ENCODE measurements at regions not wholly inside any gene's neighbourhood (a gene's known extent, or its start where the extent isn't known, plus 50 kb on each side); places are given as distances from the start of the nearest gene placed in this dataset.
A peak's percentile ranks its signal among the peaks of the same experiment; 100 is the strongest.

GRCh38 chr1:228837817-228838716, 102.8 kb downstream of the RHOU start (continued):
- TF ChIP-seq AHDC1 (CRISPR knock-in tag; IDR thresholded peaks at IDR 0.05; ENCODE audit: borderline replicate concordance): peak; percentile 61; the same call in 1 of the 2 replicates
- no peak for TF ChIP-seq ZNF775 (CRISPR knock-in tag; IDR thresholded peaks at IDR 0.05; ENCODE audit: borderline replicate concordance)
- TF ChIP-seq SAP130 (CRISPR knock-in tag; IDR thresholded peaks at IDR 0.05; ENCODE audit: low read depth): peak; percentile 76
- peak; percentile 97 for TF ChIP-seq ATF3 (CRISPR knock-in tag; IDR thresholded peaks at IDR 0.05)
- TF ChIP-seq MLX (CRISPR knock-in tag; IDR thresholded peaks at IDR 0.05): 0 out of 2 replicates have a peak, but pooled peaks have one; percentile 28
- TF ChIP-seq FOXJ3 (CRISPR knock-in tag; IDR thresholded peaks at IDR 0.05; ENCODE audit: borderline replicate concordance): peak; percentile 75; the same call in 1 of the 2 replicates
- no peak for TF ChIP-seq TFDP2 (CRISPR knock-in tag; IDR thresholded peaks at IDR 0.05)
- TF ChIP-seq IRF2 (CRISPR knock-in tag; IDR thresholded peaks at IDR 0.05): peak; percentile 23; the same call in 1 of the 2 replicates
- TF ChIP-seq ZEB1 (IDR thresholded peaks at IDR 0.05; ENCODE audit: insufficient replicate concordance, low read depth): peak; percentile 83
- TF ChIP-seq MEF2D (CRISPR knock-in tag; IDR thresholded peaks at IDR 0.05): peak; percentile 19; the same call in 1 of the 2 replicates
- TF ChIP-seq ARHGAP35 (CRISPR knock-in tag; IDR thresholded peaks at IDR 0.05; ENCODE audit: borderline replicate concordance): no peak
- TF ChIP-seq NFATC3 (CRISPR knock-in tag; IDR thresholded peaks at IDR 0.05): no peak
- TF ChIP-seq HOMEZ (CRISPR knock-in tag; IDR thresholded peaks at IDR 0.05; ENCODE audit: low read depth): peak; percentile 56; the same call in 1 of the 2 replicates
- TF ChIP-seq RCOR2 (CRISPR knock-in tag; IDR thresholded peaks at IDR 0.05): no peak; the same call in none of the 2 replicates
- no peak for TF ChIP-seq ZNF737 (CRISPR knock-in tag; IDR thresholded peaks at IDR 0.05; ENCODE audit: borderline replicate concordance)
- no peak for TF ChIP-seq MZF1 (CRISPR knock-in tag; IDR thresholded peaks at IDR 0.05; ENCODE audit: borderline replicate concordance)
- TF ChIP-seq ZNF496 (CRISPR knock-in tag; IDR thresholded peaks at IDR 0.05; ENCODE audit: insufficient replicate concordance): no peak
- TF ChIP-seq ZNF124 (CRISPR knock-in tag; IDR thresholded peaks at IDR 0.05): 0 out of 2 replicates have a peak, but pooled peaks have one; percentile 11
- TF ChIP-seq ZNF230 (CRISPR knock-in tag; IDR thresholded peaks at IDR 0.05): no peak
- TF ChIP-seq TOE1 (CRISPR knock-in tag; IDR thresholded peaks at IDR 0.05): no peak

Measured in HepG2 (cell line).